NCI-H82 (cell line): ENCODE measurements at regions not wholly inside any gene's neighbourhood (a gene's known extent, or its start where the extent isn't known, plus 50 kb on each side); places are given as distances from the start of the nearest gene placed in this dataset.
A peak's percentile ranks its signal among the peaks of the same experiment; 100 is the strongest.
"Not testable (repeated sequence)": the region's sequence is repeated elsewhere in the genome, so short reads cannot be mapped to it uniquely, and the experiment has no call there.

ENCODE experiments used
- DNase-seq: peaks from one replicate; lab custom pipeline; 2025; lab: John Stamatoyannopoulos, UW

- no peak for DNase-seq
Observed at GRCh38 chr4:12579172-12579571, 905.0 kb downstream of the RAB28 start.

- DNase-seq = no peak
Observed at GRCh38 chr4:12576409-12576808, 907.7 kb downstream of the RAB28 start.

- no peak for DNase-seq
Observed at GRCh38 chr4:12573716-12574115, 910.4 kb downstream of the RAB28 start.

GRCh38 chr4:12562476-12563140, 921.5 kb downstream of the RAB28 start:
- no peak for DNase-seq

GRCh38 chr4:12562021-12562420, 922.1 kb downstream of the RAB28 start:
- peak; percentile 66 for DNase-seq

- peak; percentile 7 for DNase-seq
Observed at GRCh38 chr4:12555011-12555410, 929.1 kb downstream of the RAB28 start.

GRCh38 chr4:12548678-12549077, 935.5 kb downstream of the RAB28 start:
- no peak for DNase-seq

- peak; percentile 13 for DNase-seq
Observed at GRCh38 chr4:12545812-12546211, 938.3 kb downstream of the RAB28 start.

GRCh38 chr4:12538162-12538561, 946.0 kb downstream of the RAB28 start:
- no peak for DNase-seq

- no peak for DNase-seq
Observed at GRCh38 chr4:12534684-12535083, 949.5 kb downstream of the RAB28 start.

GRCh38 chr4:12519426-12519825, 964.7 kb downstream of the RAB28 start:
- no peak for DNase-seq

GRCh38 chr4:12507868-12508481, 976.2 kb downstream of the RAB28 start:
- no peak for DNase-seq

GRCh38 chr4:12500409-12500808, 983.7 kb downstream of the RAB28 start:
- no peak for DNase-seq

- no peak for DNase-seq
Observed at GRCh38 chr4:12499693-12500092, 984.4 kb downstream of the RAB28 start.

GRCh38 chr4:12495211-12495610, 988.9 kb downstream of the RAB28 start:
- DNase-seq = no peak

- DNase-seq = no peak
Observed at GRCh38 chr4:12492730-12493393, 991.3 kb downstream of the RAB28 start.

- DNase-seq = no peak
Observed at GRCh38 chr4:12488672-12489071, 995.5 kb downstream of the RAB28 start.

- DNase-seq = no peak
Observed at GRCh38 chr4:12487000-12487399, 997.1 kb downstream of the RAB28 start.

GRCh38 chr4:12472087-12472486, 1012.1 kb downstream of the RAB28 start:
- DNase-seq = no peak

GRCh38 chr4:12471193-12471592, 1012.9 kb downstream of the RAB28 start:
- no peak for DNase-seq

- DNase-seq = not testable (repeated sequence)
Observed at GRCh38 chr4:12461576-12461975, 1022.6 kb downstream of the RAB28 start.

GRCh38 chr4:12459126-12459525, 1025.0 kb downstream of the RAB28 start:
- no peak for DNase-seq

GRCh38 chr4:12458621-12459020, 1025.5 kb downstream of the RAB28 start:
- no peak for DNase-seq
